IMR-90 (cell line): ENCODE measurements at regions not wholly inside any gene's neighbourhood (a gene's known extent, or its start where the extent isn't known, plus 50 kb on each side); places are given as distances from the start of the nearest gene placed in this dataset.

ENCODE experiments used
- POLR2A ChIP-seq: IDR thresholded peaks from 2 replicates; pipeline ENCODE4 v1.6.1; 2012; ENCODE audit warnings: mild to moderate bottlenecking, low read depth, low read length
- TF ChIP-seq, protein P1 (sequence below): conservative IDR thresholded peaks from 2 replicates; pipeline ENCODE4 v1.5.1; 2012; ENCODE audit warnings: mild to moderate bottlenecking, low read depth, low read length, improper control_type of control experiment

DNA sequence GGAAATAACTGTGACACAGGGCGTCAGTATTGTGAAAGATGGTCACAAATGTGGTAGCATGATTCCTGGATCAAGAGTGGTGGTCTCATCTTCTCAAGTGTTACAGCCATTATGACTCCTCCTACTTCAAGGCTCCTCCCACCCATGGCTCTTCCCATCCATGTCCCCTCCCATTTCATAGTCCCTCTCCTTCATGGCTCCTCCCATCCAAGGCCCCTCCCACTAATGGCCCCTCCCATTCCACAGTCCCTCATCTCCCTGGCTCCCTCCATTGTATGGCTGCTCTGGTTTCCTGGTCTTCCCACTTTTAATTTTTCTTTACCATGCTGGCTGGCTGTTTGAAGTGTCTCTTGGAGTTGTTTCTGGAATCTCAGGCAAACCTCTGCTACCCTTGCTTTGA lies 1375.2 kb upstream of the TMEM132C start:
- TF ChIP-seq, protein P1, sequence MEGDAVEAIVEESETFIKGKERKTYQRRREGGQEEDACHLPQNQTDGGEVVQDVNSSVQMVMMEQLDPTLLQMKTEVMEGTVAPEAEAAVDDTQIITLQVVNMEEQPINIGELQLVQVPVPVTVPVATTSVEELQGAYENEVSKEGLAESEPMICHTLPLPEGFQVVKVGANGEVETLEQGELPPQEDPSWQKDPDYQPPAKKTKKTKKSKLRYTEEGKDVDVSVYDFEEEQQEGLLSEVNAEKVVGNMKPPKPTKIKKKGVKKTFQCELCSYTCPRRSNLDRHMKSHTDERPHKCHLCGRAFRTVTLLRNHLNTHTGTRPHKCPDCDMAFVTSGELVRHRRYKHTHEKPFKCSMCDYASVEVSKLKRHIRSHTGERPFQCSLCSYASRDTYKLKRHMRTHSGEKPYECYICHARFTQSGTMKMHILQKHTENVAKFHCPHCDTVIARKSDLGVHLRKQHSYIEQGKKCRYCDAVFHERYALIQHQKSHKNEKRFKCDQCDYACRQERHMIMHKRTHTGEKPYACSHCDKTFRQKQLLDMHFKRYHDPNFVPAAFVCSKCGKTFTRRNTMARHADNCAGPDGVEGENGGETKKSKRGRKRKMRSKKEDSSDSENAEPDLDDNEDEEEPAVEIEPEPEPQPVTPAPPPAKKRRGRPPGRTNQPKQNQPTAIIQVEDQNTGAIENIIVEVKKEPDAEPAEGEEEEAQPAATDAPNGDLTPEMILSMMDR: no peak
- TF ChIP-seq POLR2A: no peak
